CD8-positive, alpha-beta memory T cell (primary cell): ENCODE measurements at regions not wholly inside any gene's neighbourhood (a gene's known extent, or its start where the extent isn't known, plus 50 kb on each side); places are given as distances from the start of the nearest gene placed in this dataset.

Experiments used
- CTCF ChIA-PET: fragments of 350-600 bp; sonication (Branson Sonifier 250); formaldehyde crosslinking; loops from one replicate; lab custom pipeline; 2021; ENCODE audit warnings: antibody characterized with exemption; lab: Charles Lee
- POLR2A ChIA-PET: fragments of 350-600 bp; sonication (Branson Sonifier 250); formaldehyde crosslinking; loops from one replicate; lab custom pipeline; 2021; ENCODE audit warnings: antibody characterized with exemption; lab: Charles Lee
- DNase-seq, 5 donors: peaks; one replicate each; pipeline versions ENCODE4 v3.0.0 to v3.0.0-alpha.2; 2020 to 2022; ENCODE audit warnings: mixed read lengths in 1 of 5
- H3K27ac ChIP-seq: one replicate; pipeline ENCODE4 v1.7.0; 2013; ENCODE audit warnings: low read depth, mild to moderate bottlenecking, low read length, moderate library complexity
- H3K27me3 ChIP-seq: 2 replicates; pipeline ENCODE4 v1.7.0; 2013; ENCODE audit warnings: low read length, mild to moderate bottlenecking; ENCODE audit not compliant: insufficient read depth, poor library complexity, severe bottlenecking
- H3K36me3 ChIP-seq: 2 replicates; pipeline ENCODE4 v1.7.0; 2013; ENCODE audit warnings: mild to moderate bottlenecking, low read length, moderate library complexity; ENCODE audit not compliant: insufficient read depth
- H3K4me1 ChIP-seq: 2 replicates; pipeline ENCODE4 v1.7.0; 2013; ENCODE audit warnings: mild to moderate bottlenecking, low read length, moderate library complexity; ENCODE audit not compliant: insufficient read depth
- H3K4me3 ChIP-seq: 2 replicates; pipeline ENCODE4 v1.7.0; 2013; ENCODE audit warnings: mild to moderate bottlenecking, low read length
- H3K9me3 ChIP-seq: 2 replicates; pipeline ENCODE4 v1.7.0; 2013; ENCODE audit warnings: mild to moderate bottlenecking, low read length
- H3K27ac Mint-ChIP-seq, 8 donors: one replicate each; pipeline ENCODE4 v1.8.0; 2020 to 2021; ENCODE audit warnings: mixed read lengths in 8 of 8, mild to moderate bottlenecking in 6 of 8, inconsistent platforms in 3 of 8, moderate library complexity in 3 of 8
- H3K27me3 Mint-ChIP-seq, 2 donors: one replicate each; pipeline ENCODE4 v1.8.0; 2020 to 2021; ENCODE audit warnings: mixed read lengths in 2 of 2, mild to moderate bottlenecking in 1 of 2, moderate library complexity in 1 of 2
- H3K36me3 Mint-ChIP-seq, 3 donors: one replicate each; pipeline ENCODE4 v1.8.0; 2020 to 2021; ENCODE audit warnings: mixed read lengths in 3 of 3, inconsistent platforms in 1 of 3, mild to moderate bottlenecking in 1 of 3
- H3K4me1 Mint-ChIP-seq, 3 donors: one replicate each; pipeline ENCODE4 v1.8.0; 2020 to 2021; ENCODE audit warnings: mixed read lengths in 3 of 3, inconsistent platforms in 1 of 3, mild to moderate bottlenecking in 1 of 3
- H3K4me3 Mint-ChIP-seq, 7 donors: one replicate each; pipeline ENCODE4 v1.8.0; 2020 to 2021; ENCODE audit warnings: mixed read lengths in 7 of 7, mild to moderate bottlenecking in 6 of 7, moderate library complexity in 4 of 7, inconsistent platforms in 2 of 7
- H3K9me3 Mint-ChIP-seq, 5 donors: one replicate each; pipeline ENCODE4 v1.8.0; 2020 to 2022; ENCODE audit warnings: mixed read lengths in 5 of 5, mild to moderate bottlenecking in 3 of 5, moderate library complexity in 2 of 5, inconsistent platforms in 1 of 5

- H3K27ac ChIP-seq = no peak overlapping the region
- no peak overlapping the region for H3K4me3 ChIP-seq
- no peaks in the 10 kb centered on the region for H3K4me1 Mint-ChIP-seq
- H3K27ac Mint-ChIP-seq = no peak overlapping the region
- no peaks in the 10 kb centered on the region for H3K27me3 Mint-ChIP-seq
- no peaks in the 10 kb centered on the region for H3K4me1 ChIP-seq
- H3K9me3 ChIP-seq = no peaks in the 10 kb centered on the region
- peaks cover 0 to 5% (median 3%) of the 10 kb centered on the region in 5 donors for H3K9me3 Mint-ChIP-seq
- CTCF ChIA-PET = no interaction called here
- POLR2A ChIA-PET = no interaction called here
- H3K36me3 ChIP-seq = no peaks in the 10 kb centered on the region
- H3K4me3 Mint-ChIP-seq = no peak overlapping the region
- H3K27me3 ChIP-seq = no peaks in the 10 kb centered on the region
- no peak for DNase-seq
- no peaks in the 10 kb centered on the region for H3K36me3 Mint-ChIP-seq
Observed at GRCh38 chr2:163182764-163183354, 344.3 kb upstream of the KCNH7 start.

- H3K9me3 ChIP-seq = no peaks in the 10 kb centered on the region
- CTCF ChIA-PET = no interaction called here
- Mint-ChIP-seq H3K4me1 (no peaks in the 10 kb centered on the region), H3K9me3 (peaks cover 0 to 8% (median 2%) of the 10 kb centered on the region in 5 donors), H3K27ac (no peak overlapping the region), H3K4me3 (no peak overlapping the region), H3K36me3 (no peaks in the 10 kb centered on the region), H3K27me3 (no peaks in the 10 kb centered on the region)
- no peaks in the 10 kb centered on the region for H3K27me3 ChIP-seq
- no peaks in the 10 kb centered on the region for H3K36me3 ChIP-seq
- DNase-seq = no peak
- no peaks in the 10 kb centered on the region for H3K4me1 ChIP-seq
- H3K27ac ChIP-seq = no peak overlapping the region
- POLR2A ChIA-PET = no interaction called here
- H3K4me3 ChIP-seq = no peak overlapping the region
Observed at GRCh38 chr2:163177592-163177991, 339.0 kb upstream of the KCNH7 start.

DNA sequence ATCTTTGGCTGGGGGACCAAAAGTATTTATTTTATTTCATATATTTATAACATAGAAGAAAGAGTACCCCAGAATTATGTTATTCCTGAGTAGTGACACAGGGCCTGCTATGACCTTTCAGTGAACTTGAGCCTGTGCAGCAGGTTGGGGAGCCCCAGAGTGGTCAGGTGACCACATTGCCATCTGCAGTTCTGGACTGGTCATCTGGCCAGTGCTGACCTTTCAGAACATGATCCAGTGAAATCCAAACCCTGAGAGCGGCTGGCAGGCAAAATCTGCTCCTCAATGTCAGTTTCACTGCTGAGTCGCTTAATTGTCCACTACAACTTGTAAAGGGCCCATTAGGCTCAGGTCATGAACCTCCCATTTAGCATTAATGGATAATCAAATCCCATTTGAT, 336.7 kb upstream of the KCNH7 start:
- no peak overlapping the region for H3K27ac Mint-ChIP-seq
- POLR2A ChIA-PET = no interaction called here
- H3K27me3 ChIP-seq = no peaks in the 10 kb centered on the region
- no peak for DNase-seq
- peaks cover 0 to 8% (median 2%) of the 10 kb centered on the region in 5 donors for H3K9me3 Mint-ChIP-seq
- no peaks in the 10 kb centered on the region for H3K36me3 ChIP-seq
- no peaks in the 10 kb centered on the region for H3K9me3 ChIP-seq
- H3K4me3 ChIP-seq = no peak overlapping the region
- no peaks in the 10 kb centered on the region for H3K4me1 ChIP-seq
- H3K4me1 Mint-ChIP-seq = no peaks in the 10 kb centered on the region
- H3K36me3 Mint-ChIP-seq = no peaks in the 10 kb centered on the region
- no peak overlapping the region for H3K4me3 Mint-ChIP-seq
- no peak overlapping the region for H3K27ac ChIP-seq
- CTCF ChIA-PET = no interaction called here
- no peaks in the 10 kb centered on the region for H3K27me3 Mint-ChIP-seq

GRCh38 chr2:163173591-163173990, 335.0 kb upstream of the KCNH7 start:
- ChIA-PET CTCF (no interaction called here), POLR2A (no interaction called here)
- Mint-ChIP-seq H3K36me3 (no peaks in the 10 kb centered on the region), H3K4me1 (no peaks in the 10 kb centered on the region), H3K9me3 (peaks cover 0 to 8% (median 0%) of the 10 kb centered on the region in 5 donors), H3K27me3 (no peaks in the 10 kb centered on the region), H3K4me3 (no peak overlapping the region), H3K27ac (no peak overlapping the region)
- Histone ChIP-seq H3K27ac (no peak overlapping the region), H3K36me3 (no peaks in the 10 kb centered on the region), H3K27me3 (no peaks in the 10 kb centered on the region), H3K4me3 (no peak overlapping the region), H3K4me1 (no peaks in the 10 kb centered on the region), H3K9me3 (no peaks in the 10 kb centered on the region)
- DNase-seq = no peak

DNA sequence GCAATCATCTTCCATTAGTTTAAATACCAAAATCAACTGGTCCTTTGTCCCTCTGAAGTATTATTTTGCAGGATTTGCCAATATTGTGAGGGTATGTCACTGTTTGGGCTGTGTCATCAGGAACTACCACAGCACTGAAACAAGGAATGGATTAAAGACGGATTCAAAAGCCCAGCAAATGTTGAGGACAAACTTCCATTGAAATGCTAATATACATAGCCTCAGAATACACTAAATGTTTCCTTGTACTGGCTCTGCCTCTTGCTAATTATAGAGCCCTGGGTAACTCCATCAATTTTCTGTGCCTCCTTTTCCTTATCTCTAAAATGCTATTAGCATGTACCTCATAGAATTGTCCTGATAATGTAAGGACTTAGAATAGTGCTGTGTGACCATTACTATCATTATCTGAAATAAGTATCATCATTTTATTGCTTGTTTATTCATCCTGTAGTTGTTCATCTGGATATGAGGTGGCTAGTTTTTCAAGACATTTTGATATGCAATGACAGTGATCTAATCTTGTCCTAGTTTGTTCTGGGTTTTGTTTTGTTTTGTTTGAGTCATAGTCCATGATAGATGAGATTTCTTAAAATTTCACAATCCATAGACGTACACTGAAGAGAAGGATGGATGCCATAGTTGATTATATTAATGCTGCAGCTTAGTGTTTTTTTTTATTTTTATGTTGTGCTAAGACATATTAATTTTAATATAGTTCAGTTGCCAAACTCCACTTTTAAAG, 333.4 kb upstream of the KCNH7 start:
- H3K4me3 Mint-ChIP-seq = no peak overlapping the region
- CTCF ChIA-PET = no interaction called here

DNA sequence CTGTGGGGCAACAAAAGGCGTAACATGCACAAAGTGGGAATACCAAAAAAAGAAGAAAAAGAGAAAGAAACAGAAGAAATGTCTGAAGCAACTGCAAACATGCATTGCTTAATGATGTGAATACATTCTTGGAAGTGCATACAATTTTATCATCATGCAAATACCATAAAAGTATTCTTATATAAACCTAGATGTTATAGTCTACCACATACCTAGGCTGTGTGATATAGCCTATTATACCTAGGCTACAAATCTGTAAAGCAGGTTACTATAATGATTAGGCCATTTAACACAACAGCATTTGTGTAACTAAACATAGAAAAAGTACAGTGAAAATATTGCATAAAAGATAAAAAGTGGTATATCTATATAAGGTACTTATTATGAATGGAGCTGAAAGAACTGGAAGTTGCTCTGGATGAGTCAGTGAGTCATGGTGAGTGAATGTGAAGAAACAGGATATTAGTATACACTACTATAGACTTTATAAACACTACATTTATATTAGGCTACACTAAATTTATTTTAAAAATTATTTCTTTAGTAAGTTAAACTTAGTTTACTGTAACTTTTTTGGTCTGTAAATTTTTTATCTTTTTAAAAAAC, 319.4 kb upstream of the KCNH7 start:
- no peaks in the 10 kb centered on the region for H3K36me3 Mint-ChIP-seq
- ChIA-PET POLR2A (no interaction called here), CTCF (no interaction called here)
- H3K4me3 Mint-ChIP-seq = no peak overlapping the region
- DNase-seq = no peak
- Histone ChIP-seq H3K27me3 (no peaks in the 10 kb centered on the region), H3K4me3 (no peak overlapping the region), H3K36me3 (no peaks in the 10 kb centered on the region), H3K4me1 (no peaks in the 10 kb centered on the region), H3K9me3 (no peaks in the 10 kb centered on the region), H3K27ac (no peak overlapping the region)
- peaks cover 0 to 5% (median 3%) of the 10 kb centered on the region in 5 donors for H3K9me3 Mint-ChIP-seq
- no peak overlapping the region for H3K27ac Mint-ChIP-seq
- H3K4me1 Mint-ChIP-seq = no peaks in the 10 kb centered on the region
- no peaks in the 10 kb centered on the region for H3K27me3 Mint-ChIP-seq

More for the DNA sequence above, 333.4 kb upstream of the KCNH7 start:
- Histone ChIP-seq H3K36me3 (no peaks in the 10 kb centered on the region), H3K27ac (no peak overlapping the region), H3K4me1 (no peaks in the 10 kb centered on the region), H3K27me3 (no peaks in the 10 kb centered on the region), H3K9me3 (no peaks in the 10 kb centered on the region), H3K4me3 (no peak overlapping the region)
- H3K27ac Mint-ChIP-seq = no peak overlapping the region
- POLR2A ChIA-PET = no interaction called here
- no peaks in the 10 kb centered on the region for H3K36me3 Mint-ChIP-seq
- no peaks in the 10 kb centered on the region for H3K4me1 Mint-ChIP-seq
- H3K9me3 Mint-ChIP-seq = peaks cover 0 to 9% (median 0%) of the 10 kb centered on the region in 5 donors
- no peak for DNase-seq
- H3K27me3 Mint-ChIP-seq = no peaks in the 10 kb centered on the region

GRCh38 chr2:163157411-163157810, 318.8 kb upstream of the KCNH7 start:
- Histone ChIP-seq H3K4me3 (no peak overlapping the region), H3K9me3 (no peaks in the 10 kb centered on the region), H3K27me3 (no peaks in the 10 kb centered on the region), H3K27ac (no peak overlapping the region), H3K4me1 (no peaks in the 10 kb centered on the region), H3K36me3 (no peaks in the 10 kb centered on the region)
- no peaks in the 10 kb centered on the region for H3K36me3 Mint-ChIP-seq
- H3K4me3 Mint-ChIP-seq = no peak overlapping the region
- no peaks in the 10 kb centered on the region for H3K4me1 Mint-ChIP-seq
- DNase-seq = no peak
- CTCF ChIA-PET = no interaction called here
- POLR2A ChIA-PET = no interaction called here
- peaks cover 0 to 7% (median 3%) of the 10 kb centered on the region in 5 donors for H3K9me3 Mint-ChIP-seq
- no peaks in the 10 kb centered on the region for H3K27me3 Mint-ChIP-seq
- H3K27ac Mint-ChIP-seq = no peak overlapping the region

- H3K27ac Mint-ChIP-seq = no peak overlapping the region
- POLR2A ChIA-PET = no interaction called here
Observed at GRCh38 chr2:163155925-163156324, 317.4 kb upstream of the KCNH7 start.

More at GRCh38 chr2:163155925-163156324, 317.4 kb upstream of the KCNH7 start:
- H3K4me1 Mint-ChIP-seq = no peaks in the 10 kb centered on the region
- CTCF ChIA-PET = interaction anchor here (0.9 kb wide), 1 partner anchor 46 kb away, joined by 3 read pairs; no protein-coding TSS in a partner anchor
- H3K4me3 ChIP-seq = no peak overlapping the region
- no peaks in the 10 kb centered on the region for H3K4me1 ChIP-seq
- H3K27me3 ChIP-seq = no peaks in the 10 kb centered on the region
- H3K27ac ChIP-seq = no peak overlapping the region
- H3K36me3 ChIP-seq = no peaks in the 10 kb centered on the region
- DNase-seq = no peak
- H3K36me3 Mint-ChIP-seq = no peaks in the 10 kb centered on the region
- peaks cover 0 to 7% (median 1%) of the 10 kb centered on the region in 5 donors for H3K9me3 Mint-ChIP-seq
- H3K4me3 Mint-ChIP-seq = no peak overlapping the region
- no peaks in the 10 kb centered on the region for H3K27me3 Mint-ChIP-seq
- H3K9me3 ChIP-seq = no peaks in the 10 kb centered on the region
